Type B pancreatic cell (in vitro differentiated cells): ENCODE measurements at regions not wholly inside any gene's neighbourhood (a gene's known extent, or its start where the extent isn't known, plus 50 kb on each side); places are given as distances from the start of the nearest gene placed in this dataset.

Source experiments
- DNase-seq: peaks from one replicate; pipeline ENCODE4 v3.0.0; 2021; ENCODE audit warnings: mixed read lengths; ENCODE audit not compliant: unreplicated experiment; ENCODE audit errors: extremely low spot score
- H3K27ac Mint-ChIP-seq: 2 replicates; pipeline ENCODE4 v1.8.0; 2021; ENCODE audit warnings: mild to moderate bottlenecking, mixed read lengths
- H3K27me3 Mint-ChIP-seq: 2 replicates; pipeline ENCODE4 v1.8.0; 2021; ENCODE audit warnings: mixed read lengths
- H3K36me3 Mint-ChIP-seq: 2 replicates; pipeline ENCODE4 v1.8.0; 2021; ENCODE audit warnings: mixed read lengths
- H3K4me1 Mint-ChIP-seq: one replicate; pipeline ENCODE4 v1.8.0; 2021; ENCODE audit warnings: mixed read lengths; ENCODE audit not compliant: unreplicated experiment
- H3K4me3 Mint-ChIP-seq: 2 replicates; pipeline ENCODE4 v1.8.0; 2021; ENCODE audit warnings: mild to moderate bottlenecking, mixed read lengths
- H3K9me3 Mint-ChIP-seq: 2 replicates; pipeline ENCODE4 v1.8.0; 2021; ENCODE audit warnings: mixed read lengths
- TF ChIP-seq, protein P1 (sequence below): fragments of 200-600 bp; sonication (generic); conservative IDR thresholded peaks from 2 replicates; pipeline ENCODE4 v1.5.0; 2021; ENCODE audit warnings: antibody characterized with exemption, mild to moderate bottlenecking

DNA sequence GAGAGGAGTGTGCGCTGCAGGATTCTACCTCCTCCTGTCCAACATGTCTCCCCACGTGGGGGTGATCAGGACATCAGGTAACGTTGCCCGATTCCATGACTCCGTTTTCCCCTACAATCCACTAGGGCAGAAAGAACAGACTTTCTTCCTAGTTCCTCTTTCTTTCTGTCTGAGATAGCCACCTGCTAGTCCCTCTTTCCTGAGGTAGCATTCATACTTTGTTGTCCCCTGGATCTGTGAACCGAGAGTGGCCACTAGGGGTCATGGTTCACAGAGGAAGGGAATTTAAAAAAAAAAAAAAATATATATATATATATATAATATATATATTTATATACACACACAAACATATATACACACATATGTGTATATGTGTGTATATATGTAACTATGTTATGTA lies 210.0 kb upstream of the ZNF521 start:
- Mint-ChIP-seq H3K27ac (no peak overlapping the region), H3K36me3 (no peaks in the 10 kb centered on the region), H3K27me3 (peaks cover 12% of the 10 kb centered on the region), H3K4me3 (no peak overlapping the region), H3K9me3 (no peaks in the 10 kb centered on the region), H3K4me1 (peaks cover 12% of the 10 kb centered on the region)
- TF ChIP-seq, protein P1, sequence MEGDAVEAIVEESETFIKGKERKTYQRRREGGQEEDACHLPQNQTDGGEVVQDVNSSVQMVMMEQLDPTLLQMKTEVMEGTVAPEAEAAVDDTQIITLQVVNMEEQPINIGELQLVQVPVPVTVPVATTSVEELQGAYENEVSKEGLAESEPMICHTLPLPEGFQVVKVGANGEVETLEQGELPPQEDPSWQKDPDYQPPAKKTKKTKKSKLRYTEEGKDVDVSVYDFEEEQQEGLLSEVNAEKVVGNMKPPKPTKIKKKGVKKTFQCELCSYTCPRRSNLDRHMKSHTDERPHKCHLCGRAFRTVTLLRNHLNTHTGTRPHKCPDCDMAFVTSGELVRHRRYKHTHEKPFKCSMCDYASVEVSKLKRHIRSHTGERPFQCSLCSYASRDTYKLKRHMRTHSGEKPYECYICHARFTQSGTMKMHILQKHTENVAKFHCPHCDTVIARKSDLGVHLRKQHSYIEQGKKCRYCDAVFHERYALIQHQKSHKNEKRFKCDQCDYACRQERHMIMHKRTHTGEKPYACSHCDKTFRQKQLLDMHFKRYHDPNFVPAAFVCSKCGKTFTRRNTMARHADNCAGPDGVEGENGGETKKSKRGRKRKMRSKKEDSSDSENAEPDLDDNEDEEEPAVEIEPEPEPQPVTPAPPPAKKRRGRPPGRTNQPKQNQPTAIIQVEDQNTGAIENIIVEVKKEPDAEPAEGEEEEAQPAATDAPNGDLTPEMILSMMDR = peak; percentile 76
- DNase-seq = no peak

DNA sequence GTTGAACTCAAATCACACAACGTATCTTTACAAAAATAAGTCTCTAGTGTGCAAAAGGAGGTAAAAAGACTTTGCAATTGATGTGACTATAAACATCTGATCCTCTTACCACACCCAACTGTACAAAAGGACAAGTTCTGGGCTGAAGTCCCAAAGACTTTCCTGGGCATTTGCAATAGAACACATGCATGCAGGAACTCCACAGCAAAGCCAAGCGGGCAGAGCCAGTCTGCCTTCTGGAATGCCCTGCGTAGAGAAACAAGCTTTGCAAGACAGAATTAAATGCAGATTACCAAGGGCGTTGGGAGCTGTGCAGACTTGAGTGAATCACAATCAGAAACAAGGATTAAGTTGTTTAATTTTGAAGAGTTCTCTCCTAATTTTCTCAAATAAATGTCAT lies 208.4 kb upstream of the ZNF521 start:
- Mint-ChIP-seq H3K27ac (no peak overlapping the region), H3K36me3 (no peaks in the 10 kb centered on the region), H3K4me1 (peaks cover 19% of the 10 kb centered on the region), H3K27me3 (peaks cover 13% of the 10 kb centered on the region), H3K9me3 (no peaks in the 10 kb centered on the region), H3K4me3 (no peak overlapping the region)
- no peak for DNase-seq
- TF ChIP-seq, protein P1 = no peak

DNA sequence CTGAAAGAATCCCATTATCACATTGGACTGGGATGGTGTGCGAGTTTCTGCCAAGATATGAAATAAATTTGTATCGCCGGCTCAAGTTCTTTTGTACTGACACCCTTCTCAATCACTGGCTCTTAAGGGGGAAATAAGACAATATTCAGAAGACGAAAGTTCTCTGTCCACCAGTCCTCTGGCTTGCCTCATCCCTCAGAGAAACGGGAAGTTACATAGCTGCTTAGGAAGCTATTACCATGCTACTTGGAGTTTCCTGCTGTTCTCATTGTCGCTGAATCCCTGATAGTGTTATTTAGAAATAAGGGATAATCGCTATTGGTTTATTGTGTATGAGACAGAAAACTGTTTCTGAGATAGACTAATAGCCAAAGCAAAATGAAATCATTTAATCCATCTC lies 205.0 kb upstream of the ZNF521 start:
- no peak for DNase-seq
- H3K4me1 Mint-ChIP-seq = peaks cover 10% of the 10 kb centered on the region
- no peaks in the 10 kb centered on the region for H3K36me3 Mint-ChIP-seq
- peaks cover 13% of the 10 kb centered on the region for H3K27me3 Mint-ChIP-seq
- H3K9me3 Mint-ChIP-seq = no peaks in the 10 kb centered on the region
- H3K4me3 Mint-ChIP-seq = no peak overlapping the region
- TF ChIP-seq, protein P1 = no peak
- no peak overlapping the region for H3K27ac Mint-ChIP-seq

DNA sequence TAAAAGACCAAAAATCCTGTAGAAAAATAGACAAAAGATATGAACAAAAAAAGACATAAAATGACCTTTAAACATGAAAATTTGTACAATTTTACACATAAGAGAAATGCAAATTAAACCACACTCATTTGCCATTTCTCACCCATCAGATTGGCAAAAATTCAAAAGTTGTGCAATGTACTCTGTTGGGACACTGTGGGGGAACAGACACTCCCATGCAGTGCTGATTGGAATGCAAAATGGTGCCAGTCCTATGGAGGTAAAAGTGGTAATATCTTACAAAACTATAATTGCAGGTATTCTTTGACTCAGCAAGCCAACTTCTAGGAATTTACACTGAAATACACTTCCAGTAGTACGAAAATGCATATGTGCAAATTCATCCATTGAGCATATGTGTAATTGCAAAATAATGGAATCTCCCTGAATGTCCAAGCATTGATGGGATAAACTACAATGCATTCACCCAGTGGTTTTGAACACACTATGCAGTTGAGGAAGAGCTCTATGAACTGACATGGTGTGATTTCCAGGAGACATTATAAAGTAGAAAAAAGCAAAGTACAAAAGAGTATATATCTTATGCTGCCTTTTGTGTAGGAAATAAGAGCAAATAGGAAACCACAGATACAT lies 201.8 kb upstream of the ZNF521 start:
- Mint-ChIP-seq H3K27ac (no peak overlapping the region), H3K27me3 (peaks cover 8% of the 10 kb centered on the region), H3K9me3 (no peaks in the 10 kb centered on the region), H3K36me3 (no peaks in the 10 kb centered on the region), H3K4me3 (no peak overlapping the region), H3K4me1 (peaks cover 10% of the 10 kb centered on the region)
- DNase-seq = no peak
- TF ChIP-seq, protein P1 = no peak

DNA sequence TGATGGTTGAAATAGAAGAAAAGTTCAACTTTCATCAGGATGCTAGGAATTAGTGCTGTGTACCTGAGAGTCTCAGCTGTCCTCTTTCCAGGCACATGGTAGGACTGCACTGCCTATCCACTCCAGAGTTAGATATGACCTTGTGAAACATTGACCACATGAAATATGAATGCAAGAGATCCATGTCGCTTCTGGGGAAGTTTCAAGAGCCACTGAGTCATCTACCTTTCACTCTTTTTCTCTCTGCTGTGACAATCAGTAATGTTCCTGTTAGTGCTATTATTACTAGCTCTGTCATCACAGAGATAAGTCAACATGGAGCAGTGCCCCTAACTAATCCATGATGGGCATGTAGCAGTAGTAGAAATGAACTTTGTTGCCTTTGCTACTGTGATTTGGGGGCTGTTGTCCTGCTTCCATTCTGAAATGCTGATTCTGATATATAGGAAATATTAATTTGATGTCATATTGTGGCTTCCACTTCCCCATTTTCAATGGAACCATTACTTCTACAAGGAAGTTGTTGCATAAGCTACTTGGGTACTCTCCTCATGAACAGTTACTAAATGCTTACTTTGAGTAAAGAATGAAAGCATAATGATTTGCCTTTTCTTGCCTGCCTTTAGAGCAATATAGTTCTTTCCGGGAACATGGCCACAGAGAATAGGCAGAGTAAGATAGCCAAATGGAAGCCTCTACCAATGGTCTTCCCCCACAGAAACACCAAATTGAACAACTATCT lies 192.8 kb upstream of the ZNF521 start:
- no peak overlapping the region for H3K27ac Mint-ChIP-seq
- no peaks in the 10 kb centered on the region for H3K9me3 Mint-ChIP-seq
- H3K36me3 Mint-ChIP-seq = no peaks in the 10 kb centered on the region
- no peaks in the 10 kb centered on the region for H3K27me3 Mint-ChIP-seq
- TF ChIP-seq, protein P1 = no peak
- no peaks in the 10 kb centered on the region for H3K4me1 Mint-ChIP-seq
- DNase-seq = no peak
- no peak overlapping the region for H3K4me3 Mint-ChIP-seq
